Liver (tissue), 8 donors: ENCODE measurements at regions not wholly inside any gene's neighbourhood (a gene's known extent, or its start where the extent isn't known, plus 50 kb on each side); places are given as distances from the start of the nearest gene placed in this dataset.

Source experiments
- DNase-seq: peaks from one replicate; pipeline ENCODE4 v3.0.0-alpha.2; 2017; ENCODE audit warnings: low spot score
- H3K27ac ChIP-seq, 2 donors: one replicate each; pipeline ENCODE4 v1.7.0; 2013; ENCODE audit warnings: inconsistent platforms in 2 of 2, low read length in 2 of 2, control low read depth in 1 of 2, low read depth in 1 of 2, mild to moderate bottlenecking in 1 of 2
- H3K27me3 ChIP-seq, 4 donors: one replicate each; pipeline versions ENCODE4 v1.6.1 to v1.7.0; 2013; ENCODE audit warnings: low read length in 3 of 4, inconsistent platforms in 1 of 4, mild to moderate bottlenecking in 1 of 4, moderate library complexity in 1 of 4; ENCODE audit not compliant: control insufficient read depth in 4 of 4, insufficient read depth in 4 of 4
- H3K36me3 ChIP-seq, 4 donors: one replicate each; pipeline versions ENCODE4 v1.6.1 to v1.7.0; 2013; ENCODE audit warnings: low read length in 3 of 4, mild to moderate bottlenecking in 3 of 4, low read depth in 1 of 4, moderate library complexity in 1 of 4; ENCODE audit not compliant: control insufficient read depth in 4 of 4, insufficient read depth in 3 of 4
- H3K4me1 ChIP-seq, 4 donors: one replicate each; pipeline versions ENCODE4 v1.6.1 to v1.7.0; 2013; ENCODE audit warnings: low read length in 3 of 4, mild to moderate bottlenecking in 3 of 4, moderate library complexity in 1 of 4; ENCODE audit not compliant: control insufficient read depth in 4 of 4, insufficient read depth in 4 of 4
- H3K4me3 ChIP-seq, 3 donors: one replicate each; pipeline versions ENCODE4 v1.6.1 to v1.7.0; 2013; ENCODE audit warnings: low read length in 3 of 3, control low read depth in 1 of 3, low read depth in 1 of 3, mild to moderate bottlenecking in 1 of 3
- H3K9ac ChIP-seq, 2 donors: one replicate each; pipeline ENCODE4 v1.7.0; 2013; ENCODE audit warnings: low read length in 2 of 2, mild to moderate bottlenecking in 2 of 2, moderate library complexity in 2 of 2, control low read depth in 1 of 2, low read depth in 1 of 2
- H3K9me3 ChIP-seq, 4 donors: one replicate each; pipeline versions ENCODE4 v1.6.1 to v1.7.0; 2013; ENCODE audit warnings: low read length in 3 of 4; ENCODE audit not compliant: control insufficient read depth in 4 of 4
- ATF3 ChIP-seq: IDR thresholded peaks from 2 replicates; pipeline ENCODE4 v1.6.1; 2016; ENCODE audit warnings: antibody characterized with exemption
- CTCF ChIP-seq: fragments of 150-350 bp; IDR thresholded peaks from 2 replicates; pipeline ENCODE4 v1.5.1; 2017; ENCODE audit warnings: improper control_type of control experiment, low read depth, low read length; ENCODE audit not compliant: missing input control
- EGR1 ChIP-seq, 2 donors: IDR thresholded peaks; 2 replicates each; pipeline ENCODE4 v1.6.1; 2016 to 2018; ENCODE audit warnings: antibody characterized with exemption in 2 of 2, low read depth in 2 of 2
- GABPA ChIP-seq, 2 donors: IDR thresholded peaks in 1 of 2; conservative IDR thresholded peaks in 1 of 2; 2 replicates each; pipeline ENCODE4 v1.6.1; 2016; ENCODE audit warnings: antibody characterized with exemption in 2 of 2, mild to moderate bottlenecking in 1 of 2, moderate library complexity in 1 of 2
- HNF4A ChIP-seq, 2 donors: conservative IDR thresholded peaks; 2 replicates each; pipeline ENCODE4 v1.6.1; 2016; ENCODE audit warnings: antibody characterized with exemption in 2 of 2, mild to moderate bottlenecking in 2 of 2
- JUND ChIP-seq, 2 donors: IDR thresholded peaks; 2 replicates each; pipeline ENCODE4 v1.6.1; 2016; ENCODE audit warnings: antibody characterized with exemption in 2 of 2
- MAX ChIP-seq: IDR thresholded peaks from 2 replicates; pipeline ENCODE4 v1.6.1; 2016; ENCODE audit warnings: antibody characterized with exemption
- NR2F2 ChIP-seq: IDR thresholded peaks from 2 replicates; pipeline ENCODE4 v1.6.1; 2016; ENCODE audit warnings: antibody characterized with exemption
- REST ChIP-seq: IDR thresholded peaks from 2 replicates; pipeline ENCODE4 v1.6.1; 2016; ENCODE audit warnings: antibody characterized with exemption, mild to moderate bottlenecking
- RXRA ChIP-seq, 2 donors: IDR thresholded peaks; 2 replicates each; pipeline ENCODE4 v1.6.1; 2017 to 2018; ENCODE audit warnings: antibody characterized with exemption in 2 of 2, mild to moderate bottlenecking in 1 of 2
- SP1 ChIP-seq: IDR thresholded peaks from 2 replicates; pipeline ENCODE4 v1.6.1; 2018; ENCODE audit warnings: antibody characterized with exemption, mild to moderate bottlenecking
- TAF1 ChIP-seq: conservative IDR thresholded peaks from 2 replicates; pipeline ENCODE4 v1.6.1; 2016; ENCODE audit warnings: antibody characterized with exemption, mild to moderate bottlenecking
- YY1 ChIP-seq: IDR thresholded peaks from 2 replicates; pipeline ENCODE4 v1.6.1; 2016; ENCODE audit warnings: antibody characterized with exemption, mild to moderate bottlenecking
- ZBTB33 ChIP-seq: IDR thresholded peaks from 2 replicates; pipeline ENCODE4 v1.6.1; 2016; ENCODE audit warnings: antibody characterized with exemption
- WGBS: extraction: QIAGEN DNeasy Blood & Tissue Kit; methylation state at CpG from one replicate; pipeline ENCODE4 v1.1.7; 2013; 5-methylcytosine and 5-hydroxymethylcytosine counted together
- donor health status: healthy.
- donor health status: healthy.
- donor health status: healthy.
- donor health status: healthy.
- donor health status: healthy.

- H3K27ac ChIP-seq, result no peak overlapping the region
- no peak overlapping the region for H3K4me3 ChIP-seq
- no peak for TF ChIP-seq EGR1 (IDR thresholded peaks at IDR 0.05; ENCODE audit: low read depth in 2 of 2)
- TF ChIP-seq YY1, result no peak
- no peak for TF ChIP-seq TAF1
- no peak for TF ChIP-seq ATF3
- TF ChIP-seq HNF4A (conservative IDR thresholded peaks at IDR 0.05), result no peak
- no peak for TF ChIP-seq NR2F2
- TF ChIP-seq ZBTB33, result no peak
- no peak for DNase-seq
- H3K4me1 ChIP-seq, result no peaks in the 10 kb centered on the region
- H3K36me3 ChIP-seq, result no peaks in the 10 kb centered on the region
- peaks cover 0 to 6% (median 0%) of the 10 kb centered on the region in 4 donors for H3K27me3 ChIP-seq
- H3K9ac ChIP-seq, result no peak overlapping the region
- WGBS, result 67% methylated on average over 5 of the region's 5 CpGs
- peaks cover 0 to 3% (median 0%) of the 10 kb centered on the region in 4 donors for H3K9me3 ChIP-seq
Measured at GRCh38 chr16:55225972-55226542, 97.9 kb upstream of the IRX6 start.

GRCh38 chr16:55232822-55233221 is 91.2 kb upstream of the IRX6 start:
- Histone ChIP-seq H3K4me3 (no peak overlapping the region), H3K9ac (no peak overlapping the region), H3K4me1 (no peaks in the 10 kb centered on the region), H3K27ac (no peak overlapping the region), H3K9me3 (no peaks in the 10 kb centered on the region), H3K27me3 (peaks cover 0 to 2% (median 0%) of the 10 kb centered on the region in 4 donors), H3K36me3 (no peaks in the 10 kb centered on the region)
- WGBS, result 70% methylated on average over 7 of the region's 7 CpGs
- no peak for DNase-seq
- TF ChIP-seq GABPA (IDR thresholded peaks at IDR 0.05 in 1 of 2, conservative IDR thresholded peaks at IDR 0.05 in 1 of 2) (no peak), ATF3 (no peak), JUND (IDR thresholded peaks at IDR 0.05) (no peak)

GRCh38 chr16:55233464-55233863 is 90.5 kb upstream of the IRX6 start:
- Histone ChIP-seq H3K27me3 (peaks cover 0 to 2% (median 0%) of the 10 kb centered on the region in 4 donors), H3K36me3 (no peaks in the 10 kb centered on the region), H3K9me3 (no peaks in the 10 kb centered on the region), H3K4me1 (no peaks in the 10 kb centered on the region), H3K9ac (no peak overlapping the region), H3K4me3 (no peak overlapping the region), H3K27ac (no peak overlapping the region)
- no peak for TF ChIP-seq CTCF
- no peak for TF ChIP-seq ZBTB33
- no peak for TF ChIP-seq REST
- TF ChIP-seq MAX, result no peak
- TF ChIP-seq ATF3, result no peak
- TF ChIP-seq RXRA (IDR thresholded peaks at IDR 0.05), result no peak
- no peak for TF ChIP-seq SP1
- no peak for TF ChIP-seq EGR1 (IDR thresholded peaks at IDR 0.05; ENCODE audit: low read depth in 2 of 2)
- no peak for DNase-seq
- 22% methylated on average over 1 of the region's 1 CpG for whole genome bisulfite sequencing
